Nephron (organoid): ENCODE measurements at regions not wholly inside any gene's neighbourhood (a gene's known extent, or its start where the extent isn't known, plus 50 kb on each side); places are given as distances from the start of the nearest gene placed in this dataset.
"Not testable (repeated sequence)": the region's sequence is repeated elsewhere in the genome, so short reads cannot be mapped to it uniquely, and the experiment has no call there.

ENCODE experiments used
- H3K27ac Mint-ChIP-seq, 3 experiments: 2 replicates each; pipeline ENCODE4 v1.8.0; 2020; ENCODE audit warnings: mixed read lengths in 3 of 3, mild to moderate bottlenecking in 2 of 3, moderate library complexity in 1 of 3
- H3K27me3 Mint-ChIP-seq: 2 replicates; pipeline ENCODE4 v1.8.0; 2021; ENCODE audit warnings: low read depth, mild to moderate bottlenecking, moderate library complexity, mixed read lengths
- H3K36me3 Mint-ChIP-seq: 2 replicates; pipeline ENCODE4 v1.8.0; 2020; ENCODE audit warnings: low read depth, mixed read lengths
- H3K4me1 Mint-ChIP-seq: 2 replicates; pipeline ENCODE4 v1.8.0; 2020; ENCODE audit warnings: mixed read lengths
- H3K4me3 Mint-ChIP-seq, 3 experiments: 2 replicates each; pipeline ENCODE4 v1.8.0; 2020; ENCODE audit warnings: mild to moderate bottlenecking in 3 of 3, mixed read lengths in 3 of 3, moderate library complexity in 2 of 3
- H3K9me3 Mint-ChIP-seq: 2 replicates; pipeline ENCODE4 v1.8.0; 2020; ENCODE audit warnings: mixed read lengths
- TF ChIP-seq, protein P1 (sequence below), 3 experiments: fragments of 200-600 bp; sonication (generic); IDR thresholded peaks; one replicate each; pipeline ENCODE4 v1.5.0; 2021; ENCODE audit warnings: antibody characterized with exemption in 3 of 3; ENCODE audit not compliant: unreplicated experiment in 3 of 3

DNA sequence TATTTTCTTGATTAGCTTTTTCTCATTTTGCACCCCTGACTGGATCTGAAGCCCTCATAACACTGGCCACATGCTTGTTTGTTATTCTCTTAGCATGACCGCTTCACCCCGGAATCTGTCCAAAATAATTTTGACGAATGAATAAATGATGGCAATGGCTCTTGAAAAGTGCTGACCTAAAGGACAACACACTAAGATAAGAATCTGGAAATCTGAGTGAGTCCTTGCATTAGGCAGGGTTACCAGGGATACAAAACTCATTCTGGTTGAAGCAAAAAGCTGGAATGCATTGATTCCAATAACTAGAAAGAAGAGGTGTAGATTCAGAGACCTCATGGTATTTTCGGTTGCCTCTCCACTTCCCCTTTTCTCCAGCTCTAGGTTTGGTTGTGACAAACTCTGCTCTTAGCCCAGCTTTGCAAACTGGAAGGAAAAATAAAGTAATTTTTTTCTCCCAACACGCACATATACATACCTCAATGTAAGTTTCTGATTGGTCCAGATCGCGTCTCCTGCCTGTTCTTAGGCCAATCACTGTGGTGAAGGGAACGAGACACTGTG lies 157.4 kb downstream of the SKIDA1 start:
- TF ChIP-seq, protein P1, sequence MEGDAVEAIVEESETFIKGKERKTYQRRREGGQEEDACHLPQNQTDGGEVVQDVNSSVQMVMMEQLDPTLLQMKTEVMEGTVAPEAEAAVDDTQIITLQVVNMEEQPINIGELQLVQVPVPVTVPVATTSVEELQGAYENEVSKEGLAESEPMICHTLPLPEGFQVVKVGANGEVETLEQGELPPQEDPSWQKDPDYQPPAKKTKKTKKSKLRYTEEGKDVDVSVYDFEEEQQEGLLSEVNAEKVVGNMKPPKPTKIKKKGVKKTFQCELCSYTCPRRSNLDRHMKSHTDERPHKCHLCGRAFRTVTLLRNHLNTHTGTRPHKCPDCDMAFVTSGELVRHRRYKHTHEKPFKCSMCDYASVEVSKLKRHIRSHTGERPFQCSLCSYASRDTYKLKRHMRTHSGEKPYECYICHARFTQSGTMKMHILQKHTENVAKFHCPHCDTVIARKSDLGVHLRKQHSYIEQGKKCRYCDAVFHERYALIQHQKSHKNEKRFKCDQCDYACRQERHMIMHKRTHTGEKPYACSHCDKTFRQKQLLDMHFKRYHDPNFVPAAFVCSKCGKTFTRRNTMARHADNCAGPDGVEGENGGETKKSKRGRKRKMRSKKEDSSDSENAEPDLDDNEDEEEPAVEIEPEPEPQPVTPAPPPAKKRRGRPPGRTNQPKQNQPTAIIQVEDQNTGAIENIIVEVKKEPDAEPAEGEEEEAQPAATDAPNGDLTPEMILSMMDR (IDR thresholded peaks at IDR 0.05; ENCODE audit: unreplicated experiment in 3 of 3): no peak
- Mint-ChIP-seq H3K27me3 (no peaks in the 10 kb centered on the region), H3K4me3 (no peak overlapping the region), H3K36me3 (peaks cover 4% of the 10 kb centered on the region), H3K4me1 (peaks cover 59% of the 10 kb centered on the region), H3K27ac (peak overlapping the region; percentile 96 to 99 (median 99)), H3K9me3 (no peaks in the 10 kb centered on the region)

DNA sequence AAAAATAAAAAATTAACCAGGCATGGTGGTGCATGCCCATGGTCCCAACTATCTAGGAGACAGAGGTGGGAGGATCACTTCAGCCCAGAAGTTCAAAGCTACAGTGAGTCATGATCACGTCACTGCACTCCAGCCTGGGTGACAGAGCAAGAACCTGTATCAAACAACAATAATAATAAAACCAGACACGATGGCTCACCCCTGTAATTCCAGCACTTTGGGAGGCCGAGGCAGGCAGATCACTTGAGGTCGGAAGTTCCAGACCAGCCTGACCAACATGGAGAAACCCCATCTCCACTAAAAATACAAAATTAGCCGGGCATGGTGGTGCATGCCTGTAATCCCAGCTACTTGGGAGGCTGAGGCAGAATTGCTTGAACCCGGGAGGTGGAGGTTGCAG lies 159.4 kb downstream of the SKIDA1 start:
- H3K4me1 Mint-ChIP-seq: peaks cover 55% of the 10 kb centered on the region
- H3K27ac Mint-ChIP-seq, H3K9me3 Mint-ChIP-seq, H3K27me3 Mint-ChIP-seq, H3K4me3 Mint-ChIP-seq, H3K36me3 Mint-ChIP-seq: not testable (repeated sequence)

DNA sequence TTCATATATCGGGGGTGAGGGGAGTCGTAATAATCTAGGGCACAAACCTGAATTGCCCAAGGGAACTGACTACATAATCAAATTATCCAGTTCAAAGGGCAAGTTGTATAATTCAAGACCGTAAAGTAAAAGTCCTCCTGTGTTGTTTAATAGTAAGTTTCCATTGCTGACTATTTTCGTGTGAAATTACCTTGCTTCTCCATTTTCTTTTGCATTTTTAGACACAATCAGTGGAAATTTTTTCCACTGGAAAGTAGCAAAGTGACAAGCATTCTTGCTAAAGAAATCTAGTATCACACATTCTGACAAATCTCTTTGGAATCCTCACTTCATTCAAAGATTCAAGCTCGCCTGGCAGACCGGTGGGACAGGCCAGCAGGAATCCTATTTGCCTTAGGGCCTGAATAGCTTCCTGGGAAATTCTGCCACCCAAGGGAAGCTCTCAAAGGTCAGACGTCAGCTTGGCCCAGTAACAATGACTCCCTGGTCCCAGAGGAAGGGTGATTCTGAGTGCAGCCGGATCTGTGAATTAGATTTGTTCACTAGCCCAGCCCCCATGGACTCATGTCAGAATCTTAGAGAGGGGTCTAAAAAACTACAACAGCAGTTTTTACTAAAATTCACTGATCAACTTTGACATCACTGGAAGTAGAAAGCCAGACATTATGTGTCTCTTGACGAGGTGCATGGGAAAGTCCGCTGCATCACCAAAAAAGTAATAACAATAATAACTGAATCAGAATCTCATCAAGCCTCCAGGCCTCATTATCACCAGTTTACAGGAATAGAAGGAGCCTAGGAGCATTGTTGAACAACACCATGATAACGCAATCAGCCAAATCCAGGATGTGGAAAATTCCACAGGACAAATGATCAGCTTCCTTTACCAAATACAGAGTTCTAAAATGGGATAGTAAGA lies 161.0 kb downstream of the SKIDA1 start:
- no peaks in the 10 kb centered on the region for H3K9me3 Mint-ChIP-seq
- peaks cover 46% of the 10 kb centered on the region for H3K4me1 Mint-ChIP-seq
- H3K27ac Mint-ChIP-seq: peak overlapping the region; percentile 91 to 96 (median 96)
- peak overlapping the region in 1 of 3 experiments; percentile 14 for H3K4me3 Mint-ChIP-seq
- peaks cover 4% of the 10 kb centered on the region for H3K36me3 Mint-ChIP-seq
- TF ChIP-seq, protein P1 (IDR thresholded peaks at IDR 0.05; ENCODE audit: unreplicated experiment in 3 of 3): no peak
- H3K27me3 Mint-ChIP-seq: no peaks in the 10 kb centered on the region

DNA sequence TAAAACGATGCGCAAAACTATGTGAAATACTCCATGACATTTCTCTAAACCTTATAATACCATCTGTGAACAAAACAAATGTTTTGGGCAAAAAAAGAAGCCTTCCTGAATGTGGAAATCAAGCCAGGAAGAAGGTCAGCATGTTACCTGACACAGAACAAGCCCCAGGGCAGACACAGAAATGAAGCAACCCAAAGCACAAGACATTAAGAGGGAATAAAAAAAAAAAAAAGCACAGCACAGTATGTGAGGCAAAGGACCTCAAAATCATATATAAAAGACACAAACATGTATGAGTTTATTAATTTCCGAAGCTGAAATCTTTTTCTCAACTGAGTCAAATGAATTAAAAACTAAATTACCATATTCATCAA lies 161.8 kb downstream of the SKIDA1 start:
- no peaks in the 10 kb centered on the region for H3K27me3 Mint-ChIP-seq
- peak overlapping the region; percentile 91 to 96 (median 96) for H3K27ac Mint-ChIP-seq
- H3K36me3 Mint-ChIP-seq: peaks cover 4% of the 10 kb centered on the region
- H3K9me3 Mint-ChIP-seq: no peaks in the 10 kb centered on the region
- H3K4me3 Mint-ChIP-seq: peak overlapping the region in 1 of 3 experiments; percentile 19
- TF ChIP-seq, protein P1 (IDR thresholded peaks at IDR 0.05; ENCODE audit: unreplicated experiment in 3 of 3): no peak
- peaks cover 39% of the 10 kb centered on the region for H3K4me1 Mint-ChIP-seq

DNA sequence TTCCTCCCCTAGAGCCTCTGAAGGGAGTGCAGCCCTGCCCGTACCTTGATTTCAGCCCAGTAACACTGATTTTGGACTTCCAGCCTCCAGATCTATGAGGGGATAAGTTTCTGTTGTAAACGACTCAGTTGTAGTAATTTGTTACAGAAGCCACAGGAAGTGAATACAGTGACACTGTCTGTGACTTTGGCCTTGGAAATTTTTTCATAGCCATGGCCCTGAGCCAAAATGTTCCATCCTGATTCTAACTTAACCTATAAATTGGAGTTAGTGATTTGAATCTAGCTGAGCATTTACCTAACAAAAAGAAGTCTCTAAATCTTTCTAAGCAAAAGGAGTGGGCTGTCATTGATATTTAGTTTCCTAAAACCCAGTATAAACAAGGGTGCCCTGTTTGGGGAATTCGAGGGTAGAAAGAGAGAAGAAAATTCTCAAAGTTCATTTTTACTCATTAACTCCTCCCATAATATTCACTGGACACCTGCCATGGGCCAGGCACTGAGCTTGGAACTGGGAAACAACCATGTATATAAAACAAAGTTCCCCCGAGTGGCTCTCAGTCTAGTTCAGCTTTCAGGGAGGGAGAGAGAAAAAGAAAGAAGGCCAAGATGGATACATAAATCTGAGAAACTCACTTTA lies 162.3 kb downstream of the SKIDA1 start:
- peaks cover 4% of the 10 kb centered on the region for H3K36me3 Mint-ChIP-seq
- H3K4me3 Mint-ChIP-seq: peak overlapping the region in 2 of 3 experiments; percentile 11 to 19
- no peaks in the 10 kb centered on the region for H3K27me3 Mint-ChIP-seq
- peak overlapping the region; percentile 91 to 96 (median 96) for H3K27ac Mint-ChIP-seq
- H3K4me1 Mint-ChIP-seq: peaks cover 35% of the 10 kb centered on the region
- no peaks in the 10 kb centered on the region for H3K9me3 Mint-ChIP-seq
- TF ChIP-seq, protein P1 (IDR thresholded peaks at IDR 0.05; ENCODE audit: unreplicated experiment in 3 of 3): no peak

DNA sequence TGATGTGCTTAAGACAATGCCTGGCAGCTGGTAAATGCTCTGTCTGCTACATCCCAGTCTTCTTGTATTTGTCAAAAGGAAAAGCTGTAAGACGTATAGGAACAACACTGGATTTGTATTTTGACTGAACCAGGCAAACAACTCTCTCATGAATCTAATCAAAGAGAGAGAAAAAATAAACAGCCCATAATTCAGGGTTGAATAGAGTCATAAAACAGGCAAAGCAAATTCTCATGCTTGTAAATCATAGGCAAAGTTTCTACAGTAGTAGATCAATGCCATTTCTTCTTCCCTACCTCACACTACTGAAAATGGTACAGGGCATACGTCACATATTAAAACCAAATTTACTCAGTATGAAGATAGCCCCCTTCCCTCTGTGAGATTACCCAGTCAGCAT lies 166.3 kb downstream of the SKIDA1 start:
- H3K4me3 Mint-ChIP-seq: no peak overlapping the region
- no peaks in the 10 kb centered on the region for H3K36me3 Mint-ChIP-seq
- H3K27me3 Mint-ChIP-seq: no peaks in the 10 kb centered on the region
- peaks cover 14% of the 10 kb centered on the region for H3K4me1 Mint-ChIP-seq
- TF ChIP-seq, protein P1 (IDR thresholded peaks at IDR 0.05; ENCODE audit: unreplicated experiment in 3 of 3): no peak
- H3K27ac Mint-ChIP-seq: peak overlapping the region in 2 of 3 experiments; percentile 9 to 23
- H3K9me3 Mint-ChIP-seq: no peaks in the 10 kb centered on the region
